Stimulated activated CD4-positive, alpha-beta T cell treated with anti-CD3 and anti-CD28 coated beads, Interleukin-4, amount 100 ng/mL, for 1 hour (primary cell): ENCODE measurements at regions not wholly inside any gene's neighbourhood (a gene's known extent, or its start where the extent isn't known, plus 50 kb on each side); places are given as distances from the start of the nearest gene placed in this dataset.
"Not testable (repeated sequence)": the region's sequence is repeated elsewhere in the genome, so short reads cannot be mapped to it uniquely, and the experiment has no call there.

ENCODE experiments used
- DNase-seq: peaks from one replicate; pipeline ENCODE4 v3.0.0-alpha.2; 2020

GRCh38 chr10:78464118-78464855 is 430.6 kb downstream of the RPS24 start:
- no peak for DNase-seq

GRCh38 chr10:78464856-78465267 is 431.2 kb downstream of the RPS24 start:
- no peak for DNase-seq

- no peak for DNase-seq
These were observed 431.8 kb downstream of the RPS24 start for GRCh38 chr10:78465431-78465830.

DNA sequence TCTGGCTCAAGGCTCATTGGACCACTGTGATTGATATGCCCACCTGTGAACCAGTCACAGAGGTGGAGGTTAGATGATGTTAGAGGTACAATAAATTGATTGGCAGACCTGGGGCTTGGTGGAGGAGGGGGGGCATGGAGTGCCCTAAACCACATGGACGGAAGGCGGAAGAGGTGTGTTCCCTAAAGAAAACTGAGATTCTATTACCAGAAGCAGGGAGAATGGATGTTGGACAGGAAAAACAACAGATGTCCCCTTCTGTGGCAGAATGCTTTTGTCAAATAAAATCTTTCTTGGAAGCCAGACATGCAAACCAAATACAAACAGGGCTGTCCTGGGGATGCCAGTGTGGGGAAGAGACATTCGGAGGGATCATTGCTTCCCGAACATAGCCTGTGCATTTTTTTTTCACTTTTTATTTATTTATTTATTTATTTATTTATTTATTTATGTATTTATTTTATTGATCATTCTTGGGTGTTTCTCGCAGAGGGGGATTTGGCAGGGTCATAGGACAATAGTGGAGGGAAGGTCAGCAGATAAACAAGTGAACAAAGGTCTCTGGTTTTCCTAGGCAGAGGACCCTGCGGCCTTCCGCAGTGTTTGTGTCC is 433.9 kb downstream of the RPS24 start:
- DNase-seq = no peak

DNA sequence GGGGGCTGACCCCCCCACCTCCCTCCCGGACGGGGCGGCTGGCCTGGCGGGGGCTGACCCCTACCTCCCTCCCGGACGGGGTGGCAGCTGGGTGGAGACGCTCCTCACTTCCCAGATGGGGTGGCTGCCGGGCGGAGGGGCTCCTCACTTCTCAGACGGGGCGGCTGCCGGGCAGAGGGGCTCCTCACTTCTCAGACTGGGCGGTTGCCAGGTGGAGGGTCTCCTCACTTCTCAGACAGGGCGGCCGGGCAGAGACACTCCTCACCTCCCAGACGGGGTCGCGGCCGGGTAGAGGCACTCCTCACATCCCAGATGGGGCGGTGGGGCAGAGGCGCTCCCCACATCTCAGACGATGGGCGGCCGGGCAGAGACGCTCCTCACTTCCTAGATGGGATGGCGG is 435.1 kb downstream of the RPS24 start:
- DNase-seq = not testable (repeated sequence)

DNA sequence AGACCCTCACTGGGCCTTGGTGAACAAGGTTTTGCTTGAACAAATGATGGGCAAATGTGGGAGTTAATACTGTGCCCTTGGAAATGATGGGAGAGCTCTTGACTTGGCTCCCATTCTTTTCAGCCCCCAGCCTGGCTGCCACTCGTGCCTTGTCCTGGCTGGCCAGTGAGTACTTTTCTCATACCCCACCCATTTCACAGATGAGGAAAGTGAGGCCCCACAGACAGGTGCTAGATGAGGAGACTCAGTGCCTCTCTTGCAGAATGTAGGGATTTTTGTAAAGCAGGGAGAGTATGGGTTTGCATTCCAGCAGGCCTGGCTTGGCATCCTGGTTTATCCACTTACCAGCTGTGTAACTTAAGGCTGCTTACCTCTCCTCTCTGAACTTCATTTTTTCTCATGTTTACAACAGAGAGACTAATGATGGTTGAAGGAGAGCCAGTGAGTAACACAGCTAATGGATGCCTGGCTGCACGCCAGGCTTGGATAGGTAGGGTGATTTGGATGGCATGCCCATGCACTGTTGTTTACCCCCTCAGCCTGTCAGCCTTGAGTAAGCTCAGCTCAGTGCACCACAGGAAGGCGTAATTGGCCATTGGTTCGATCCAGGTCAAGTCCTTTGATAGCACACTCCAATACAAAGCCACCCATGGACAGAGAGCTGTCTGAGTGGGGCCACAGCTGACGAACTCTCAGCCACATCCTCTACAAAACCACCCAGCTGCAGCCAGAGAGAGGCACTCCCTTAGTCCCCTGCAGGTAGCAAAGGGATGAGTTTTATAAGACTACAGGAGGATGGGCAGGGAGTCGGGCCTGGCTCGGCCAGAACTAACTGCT is 436.8 kb downstream of the RPS24 start:
- no peak for DNase-seq

- DNase-seq = no peak
These were observed 437.7 kb downstream of the RPS24 start for GRCh38 chr10:78471326-78471722.

DNA sequence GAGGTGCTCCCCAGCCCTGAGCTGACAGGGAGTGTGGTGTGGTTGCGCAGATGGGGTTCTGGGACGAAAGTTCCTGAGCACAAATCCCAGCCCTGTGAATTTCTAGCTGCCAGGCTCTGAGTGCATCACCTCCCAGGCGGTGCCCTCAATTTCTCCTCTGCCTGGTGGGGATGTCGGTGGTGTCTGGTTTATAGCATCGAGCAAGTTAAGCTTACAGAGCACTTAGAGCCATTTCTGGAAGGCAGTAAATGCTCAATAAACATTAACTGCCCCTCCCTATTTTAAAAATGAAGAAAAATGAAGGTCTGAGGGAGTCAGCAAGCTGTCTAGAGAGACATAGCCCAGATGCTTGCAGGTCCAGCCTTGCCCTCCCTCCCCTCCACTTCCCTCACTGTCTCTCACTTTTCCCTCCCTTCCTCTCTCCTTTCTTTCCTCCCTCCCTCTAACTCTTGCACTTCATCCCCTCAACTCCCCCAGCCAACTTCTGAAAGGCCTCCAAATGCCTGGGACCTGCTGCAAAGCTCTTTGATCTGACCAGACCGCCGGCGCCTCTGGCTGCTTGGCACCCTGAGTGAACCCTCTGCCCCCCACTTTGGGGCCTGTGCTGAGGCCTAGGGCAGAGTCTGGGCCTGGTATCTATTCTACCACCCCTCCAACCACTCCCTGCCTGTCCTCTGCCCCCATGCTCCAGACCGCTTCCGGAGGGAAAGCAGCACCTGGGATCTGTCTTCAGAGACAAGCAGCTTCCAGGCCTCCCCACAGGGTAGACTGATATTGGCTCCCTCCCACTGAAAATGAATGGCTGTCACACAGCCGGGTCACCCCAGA is 438.3 kb downstream of the RPS24 start:
- DNase-seq = no peak

DNA sequence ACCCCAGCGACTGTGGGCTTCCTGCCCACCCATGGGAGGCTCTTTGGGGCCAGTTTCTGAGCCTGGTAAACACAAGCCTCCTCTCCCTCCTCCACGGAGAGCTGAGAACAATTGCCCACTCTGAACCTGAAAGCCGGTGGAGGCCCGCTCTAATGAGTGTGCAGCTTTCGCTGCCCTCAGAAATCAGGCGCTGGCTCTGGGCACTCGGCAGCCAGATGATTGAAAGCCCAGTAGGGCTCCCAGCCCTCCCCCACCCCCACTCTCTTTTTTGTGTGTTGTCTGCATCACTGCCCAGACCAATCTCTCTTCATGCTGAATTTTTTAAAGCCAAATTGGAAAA is 438.9 kb downstream of the RPS24 start:
- DNase-seq = no peak

DNA sequence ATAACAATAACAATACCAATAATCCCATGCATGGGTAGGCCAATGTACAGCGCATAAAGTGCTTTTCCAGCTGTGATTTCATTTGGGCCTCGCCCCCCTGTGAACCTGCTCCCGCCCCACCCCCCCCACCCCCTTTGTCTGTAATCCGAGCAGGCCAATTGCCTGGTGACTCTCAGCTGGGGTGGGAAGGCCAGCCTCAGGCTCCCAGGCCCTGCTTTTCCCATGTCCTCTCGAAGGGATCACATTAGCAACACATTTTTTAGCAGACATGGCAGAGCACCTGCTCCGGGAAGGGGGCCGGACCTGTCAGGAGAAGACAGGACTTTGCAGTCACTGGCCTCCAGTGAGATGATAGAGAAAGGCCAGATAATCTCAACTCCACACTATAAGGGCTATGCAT is 439.3 kb downstream of the RPS24 start:
- DNase-seq = no peak

DNA sequence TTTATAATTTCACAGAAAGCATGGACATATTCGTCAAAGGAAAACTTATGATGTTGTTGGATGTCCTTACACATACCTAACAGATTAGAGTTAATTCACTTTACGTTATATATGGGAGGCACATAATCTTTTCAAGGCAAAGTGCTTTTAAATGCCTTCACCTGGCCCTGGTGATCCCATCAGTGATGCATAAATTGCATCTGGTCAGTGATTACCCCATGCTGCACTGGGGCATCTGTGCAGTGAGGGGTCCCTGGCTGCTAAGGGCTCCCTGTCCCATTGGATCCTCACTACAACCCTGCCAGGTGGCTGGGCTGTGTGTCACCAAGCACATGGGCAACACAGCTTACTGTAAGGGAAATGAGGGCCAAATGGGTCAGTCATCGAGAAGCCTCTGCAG is 441.1 kb downstream of the RPS24 start:
- DNase-seq = no peak

- DNase-seq = no peak
These were observed 441.8 kb downstream of the RPS24 start for GRCh38 chr10:78475437-78475836.

GRCh38 chr10:78476156-78476555 is 442.5 kb downstream of the RPS24 start:
- DNase-seq = no peak

DNA sequence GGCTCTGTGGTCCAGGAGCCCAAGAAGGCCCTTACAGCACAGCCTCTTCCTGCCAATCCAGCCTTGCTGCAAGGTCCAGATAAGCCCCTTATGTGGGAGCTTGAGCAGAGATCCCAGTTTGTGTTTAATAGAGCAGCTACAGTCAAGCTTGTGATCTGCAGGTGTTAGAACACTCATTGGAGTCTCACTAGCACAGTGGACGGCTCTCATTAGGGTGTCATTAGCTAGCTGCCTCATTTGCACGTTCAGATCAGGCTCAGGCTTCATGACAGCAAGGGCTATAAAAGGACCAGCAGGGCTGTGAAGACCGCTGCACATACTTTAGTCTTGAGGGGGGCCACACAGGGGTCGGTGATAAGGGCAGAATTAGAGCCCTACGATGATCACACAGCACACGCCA is 443.2 kb downstream of the RPS24 start:
- DNase-seq = no peak

GRCh38 chr10:78478919-78479318 is 445.3 kb downstream of the RPS24 start:
- DNase-seq = no peak

DNA sequence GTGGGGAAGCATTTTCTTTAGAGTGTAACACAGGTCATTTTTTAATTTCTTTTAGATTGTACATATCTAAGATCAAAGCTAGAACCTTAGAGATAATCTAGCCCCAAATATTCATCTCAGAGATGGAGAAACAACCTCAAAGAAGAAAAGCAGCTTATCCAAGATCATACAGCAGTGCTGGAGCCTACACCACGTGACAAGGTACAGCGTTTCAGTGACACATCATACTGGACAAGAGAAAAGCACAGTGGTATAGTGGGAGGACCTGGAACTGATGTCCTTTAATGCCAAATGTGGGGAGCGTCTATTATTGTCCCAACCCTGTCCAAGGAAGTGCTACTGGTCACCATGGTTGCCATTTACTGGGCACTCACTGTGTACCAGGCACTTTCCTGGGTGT is 445.8 kb downstream of the RPS24 start:
- DNase-seq = no peak

DNA sequence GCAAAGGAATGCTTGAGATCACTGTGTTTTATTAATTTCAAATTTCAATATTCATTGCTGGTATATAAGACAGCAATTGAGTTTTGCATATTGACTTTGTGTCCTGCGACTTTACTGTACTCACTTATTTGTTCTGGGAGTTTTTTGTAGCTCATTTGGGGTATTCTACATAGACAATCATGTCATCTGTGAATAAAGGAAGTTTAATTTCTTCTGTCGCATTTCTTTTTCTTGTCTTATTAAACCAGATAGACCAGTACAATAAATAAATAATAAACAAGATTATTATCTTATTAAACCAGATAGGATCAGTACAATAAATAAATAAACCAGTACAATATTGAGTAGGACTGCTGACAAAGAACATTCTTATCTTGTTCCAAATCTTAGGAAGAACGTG is 448.2 kb downstream of the RPS24 start:
- DNase-seq = no peak

GRCh38 chr10:78483641-78484040 is 450.0 kb downstream of the RPS24 start:
- no peak for DNase-seq

GRCh38 chr10:78489034-78489433 is 455.4 kb downstream of the RPS24 start:
- no peak for DNase-seq

DNA sequence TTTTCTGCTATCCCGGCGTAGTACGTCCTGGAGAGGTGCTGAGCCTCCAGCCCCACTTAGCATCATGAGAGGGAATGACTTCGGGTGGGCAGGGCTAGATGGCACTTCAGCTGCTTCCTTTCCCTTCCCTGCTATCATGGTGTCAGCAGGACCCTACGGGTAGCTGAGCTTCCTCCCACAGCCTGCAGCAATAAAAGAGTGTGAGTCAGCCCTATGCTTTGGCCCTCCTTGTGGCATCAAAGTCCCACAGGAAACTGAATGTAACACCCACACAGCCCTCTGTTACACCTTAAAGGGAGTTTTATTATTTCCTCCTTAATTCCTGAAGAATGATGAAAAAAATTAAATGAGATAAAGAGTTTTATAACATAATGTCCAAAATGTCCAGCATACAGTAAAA is 458.1 kb downstream of the RPS24 start:
- DNase-seq = no peak

DNA sequence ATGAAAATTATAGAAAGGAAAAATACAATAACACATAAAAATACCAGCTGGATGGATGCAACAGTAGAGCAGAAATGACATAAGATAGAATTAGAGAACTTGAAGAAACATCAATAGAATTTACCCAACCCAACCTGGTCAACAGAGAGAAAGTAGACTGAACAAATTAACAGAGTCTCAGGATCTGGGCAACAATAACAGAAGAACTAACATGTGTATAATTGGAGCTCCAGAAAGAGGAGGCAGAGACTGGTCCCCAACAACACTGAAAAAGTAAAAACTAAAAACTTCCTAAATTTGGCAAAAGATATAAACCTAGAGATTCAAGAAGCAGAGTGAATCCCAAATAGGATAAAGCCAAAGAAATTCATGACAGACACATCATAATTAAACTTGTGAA is 458.8 kb downstream of the RPS24 start:
- DNase-seq = no peak

- no peak for DNase-seq
These were observed 460.5 kb downstream of the RPS24 start for GRCh38 chr10:78494179-78494578.
